HepG2 (cell line): ENCODE measurements at regions not wholly inside any gene's neighbourhood (a gene's known extent, or its start where the extent isn't known, plus 50 kb on each side); places are given as distances from the start of the nearest gene placed in this dataset.

Experiments used
- ATAC-seq: fragments of 200-7000 bp; cut with Tn5 transposase; 3 replicates; pipeline ENCODE4 v1.9.1; 2020; ENCODE audit warnings: mild to moderate bottlenecking, moderate library complexity
- BruUV-seq: library from RNA; stranded (reverse); fragments of 400-500 nt; replicated peaks from 2 replicates; lab custom pipeline; 2021; lab: Mats Ljungman, UMichigan
- CTCF ChIA-PET: fragments of 300-600 bp; formaldehyde crosslinking; extraction: SDS; loops from one replicate; lab custom pipeline; 2021; ENCODE audit warnings: low total read pairs, inconsistent platforms, low intra/inter-chr PET ratio; lab: Yijun Ruan, JAX
- POLR2A ChIA-PET: fragments of 350-600 bp; sonication (Branson Sonifier 250); formaldehyde crosslinking; loops from one replicate; lab custom pipeline; 2020; ENCODE audit warnings: antibody characterized with exemption, inconsistent platforms; lab: Yijun Ruan, JAX
- DNase-seq: peaks from one replicate; pipeline ENCODE4 v3.0.0-alpha.2; 2015; ENCODE audit warnings: low spot score
- FAIRE-seq: peaks from 3 replicates; lab custom pipeline; 2011; peaks lifted over from hg19 to GRCh38; lab: Jason Lieb, UNC
- H2AFZ ChIP-seq: one replicate; pipeline ENCODE4 v1.6.1; 2011; ENCODE audit warnings: low read length, inconsistent platforms
- H3K27ac ChIP-seq: fragments of 300-600 bp; 3 replicates; pipeline ENCODE4 v1.8.0; 2011; ENCODE audit warnings: mixed run types, mild to moderate bottlenecking, mixed read lengths, low read length, inconsistent platforms; ENCODE audit not compliant: insufficient read depth; ENCODE audit errors: extremely low read length
- H3K27me3 ChIP-seq, 2 experiments: fragments of 200-600 bp in 1 of 2; 2 replicates in 1 of 2; 3 replicates in 1 of 2; pipeline versions ENCODE4 v1.6.0 to v1.8.0; 2011; ENCODE audit warnings: low read length in 2 of 2, mild to moderate bottlenecking in 2 of 2, moderate library complexity in 2 of 2, inconsistent platforms in 1 of 2; ENCODE audit not compliant: insufficient read depth in 2 of 2, control insufficient read depth in 1 of 2
- H3K36me3 ChIP-seq, 2 experiments: fragments of 200-600 bp in 1 of 2; replicated peaks in 1 of 2; 2 replicates in 1 of 2; 3 replicates in 1 of 2; pipeline versions ENCODE4 v1.5.1 to v1.8.0; 2011; ENCODE audit warnings: low read length in 2 of 2, inconsistent platforms in 1 of 2; ENCODE audit not compliant: insufficient read depth in 2 of 2, control insufficient read depth in 1 of 2
- H3K4me1 ChIP-seq: 2 replicates; pipeline ENCODE4 v1.5.1; 2012; ENCODE audit warnings: low read length, inconsistent platforms; ENCODE audit not compliant: insufficient read depth
- H3K4me2 ChIP-seq: 2 replicates; pipeline ENCODE4 v1.6.0; 2011; ENCODE audit warnings: low read depth, low read length, inconsistent platforms
- H3K4me3 ChIP-seq, 3 experiments: fragments of 200-600 bp in 1 of 3; sonication (generic), shearing (Covaris generic) in 1 of 3; replicated peaks in 1 of 3; 2 replicates each; pipeline ENCODE4 v1.5.1; 2011 to 2016; ENCODE audit warnings: low read length in 3 of 3, inconsistent platforms in 2 of 3, low read depth in 2 of 3, mild to moderate bottlenecking in 2 of 3, control low read depth in 1 of 3, mixed read lengths in 1 of 3; ENCODE audit not compliant: insufficient read depth in 1 of 3
- H3K79me2 ChIP-seq: one replicate; pipeline ENCODE4 v1.6.1; 2011; ENCODE audit warnings: low read length, inconsistent platforms; ENCODE audit not compliant: insufficient read depth
- H3K9ac ChIP-seq: 2 replicates; pipeline ENCODE4 v1.6.0; 2011; ENCODE audit warnings: mild to moderate bottlenecking, low read depth, low read length, inconsistent platforms; ENCODE audit not compliant: insufficient read depth
- H3K9me3 ChIP-seq: 2 replicates; pipeline ENCODE4 v1.5.1; 2012; ENCODE audit warnings: mild to moderate bottlenecking, low read length
- H4K20me1 ChIP-seq: 2 replicates; pipeline ENCODE4 v1.6.0; 2011; ENCODE audit warnings: inconsistent platforms, mild to moderate bottlenecking, low read length, moderate library complexity; ENCODE audit not compliant: insufficient read depth
- ATF7 ChIP-seq, 2 experiments: fragments of 450-650 bp in 1 of 2; sonication (generic) in 1 of 2; formaldehyde crosslinking in 1 of 2; IDR thresholded peaks; 2 replicates each; pipeline versions ENCODE4 v1.4.0 to v1.6.1; 2016 to 2020; ENCODE audit warnings: antibody characterized with exemption in 1 of 2, mild to moderate bottlenecking in 1 of 2, missing genetic modification reagents in 1 of 2
- CENPT ChIP-seq: sonication (generic); formaldehyde crosslinking; IDR thresholded peaks from 2 replicates; pipeline ENCODE4 v1.8.0; 2022; ENCODE audit warnings: low read depth, mild to moderate bottlenecking, moderate library complexity, missing genetic modification reagents
- ETS1 ChIP-seq: sonication (generic); formaldehyde crosslinking; IDR thresholded peaks from 2 replicates; pipeline ENCODE4 v1.4.0; 2020; ENCODE audit warnings: missing genetic modification reagents
- KDM4B ChIP-seq: sonication (generic); formaldehyde crosslinking; IDR thresholded peaks from 2 replicates; pipeline ENCODE4 v1.4.0; 2020; ENCODE audit warnings: missing genetic modification reagents
- MIER2 ChIP-seq: IDR thresholded peaks from 2 replicates; pipeline ENCODE4 v1.6.1; 2016; ENCODE audit warnings: missing biosample characterization, missing genetic modification reagents
- MTERF4 ChIP-seq: sonication (generic); formaldehyde crosslinking; IDR thresholded peaks from 2 replicates; pipeline ENCODE4 v1.8.0; 2023; ENCODE audit warnings: mild to moderate bottlenecking, missing genetic modification reagents
- PRMT3 ChIP-seq: sonication (generic); formaldehyde crosslinking; IDR thresholded peaks from 2 replicates; pipeline ENCODE4 v1.8.1; 2022; ENCODE audit warnings: low read depth, mild to moderate bottlenecking, moderate library complexity, missing genetic modification reagents, borderline replicate concordance
- PRPF4 ChIP-seq: fragments of 200-400 bp; formaldehyde crosslinking; IDR thresholded peaks from 2 replicates; pipeline ENCODE4 v1.6.1; 2016; ENCODE audit warnings: low read length, low read depth; ENCODE audit not compliant: poor library complexity, severe bottlenecking
- SALL2 ChIP-seq: sonication (generic); formaldehyde crosslinking; IDR thresholded peaks from 2 replicates; pipeline ENCODE4 v1.8.1; 2023; ENCODE audit warnings: mild to moderate bottlenecking, missing genetic modification reagents, inconsistent platforms
- SOX13 ChIP-seq, 3 experiments: fragments of 450-650 bp in 1 of 3; sonication (generic) in 1 of 3; formaldehyde crosslinking in 1 of 3; IDR thresholded peaks in 2 of 3; conservative IDR thresholded peaks in 1 of 3; 2 replicates each; pipeline versions ENCODE4 v1.5.0 to v1.6.1; 2016 to 2020; ENCODE audit warnings: antibody characterized with exemption in 1 of 3, mild to moderate bottlenecking in 1 of 3, missing compliant biosample characterization in 1 of 3, missing genetic modification reagents in 1 of 3, moderate library complexity in 1 of 3
- ZBTB49 ChIP-seq: sonication (generic); formaldehyde crosslinking; IDR thresholded peaks from 2 replicates; pipeline ENCODE4 v1.4.0; 2020; ENCODE audit warnings: missing genetic modification reagents, borderline replicate concordance
- ZFAT ChIP-seq: sonication (generic); formaldehyde crosslinking; conservative IDR thresholded peaks from 2 replicates; pipeline ENCODE4 v1.8.1; 2023; ENCODE audit warnings: missing genetic modification reagents, inconsistent platforms
- ZNF558 ChIP-seq: sonication (generic); formaldehyde crosslinking; IDR thresholded peaks from 2 replicates; pipeline ENCODE4 v1.9.0; 2022; ENCODE audit warnings: mild to moderate bottlenecking, missing genetic modification reagents, borderline replicate concordance
- ZNF614 ChIP-seq: IDR thresholded peaks from 2 replicates; pipeline ENCODE4 v1.6.1; 2018; ENCODE audit warnings: missing biosample characterization, missing genetic modification reagents, inconsistent platforms, borderline replicate concordance
- WGBS: methylation state at CpG from one replicate; pipeline ENCODE4 v1.1.6; 2017; ENCODE audit warnings: low lambda C conversion rate; 5-methylcytosine and 5-hydroxymethylcytosine counted together
- in situ Hi-C: cut with HindIII; loops from 2 replicates; pipeline ENCODE4 v1.10.0; 2017; ENCODE audit warnings: low pct_unique_long_range_greater_than_20kb; ENCODE audit not compliant: extremely low pct_ligation_motif_present
- intact Hi-C: fragments of 100-400 bp; cut with micrococcal nuclease; formaldehyde crosslinking; loops from one replicate; pipeline ENCODE4 v1.10.0; 2022; ENCODE audit not compliant: unreplicated experiment
- TF ChIP-seq, protein P1 (sequence below): sonication (generic); formaldehyde crosslinking; IDR thresholded peaks from 2 replicates; pipeline ENCODE4 v1.4.0; 2020; ENCODE audit warnings: missing genetic modification reagents
- TF ChIP-seq, protein P2 (sequence below): sonication (generic); formaldehyde crosslinking; IDR thresholded peaks from 2 replicates; pipeline ENCODE4 v1.5.1; 2020; ENCODE audit warnings: mild to moderate bottlenecking, moderate library complexity, missing genetic modification reagents

DNA sequence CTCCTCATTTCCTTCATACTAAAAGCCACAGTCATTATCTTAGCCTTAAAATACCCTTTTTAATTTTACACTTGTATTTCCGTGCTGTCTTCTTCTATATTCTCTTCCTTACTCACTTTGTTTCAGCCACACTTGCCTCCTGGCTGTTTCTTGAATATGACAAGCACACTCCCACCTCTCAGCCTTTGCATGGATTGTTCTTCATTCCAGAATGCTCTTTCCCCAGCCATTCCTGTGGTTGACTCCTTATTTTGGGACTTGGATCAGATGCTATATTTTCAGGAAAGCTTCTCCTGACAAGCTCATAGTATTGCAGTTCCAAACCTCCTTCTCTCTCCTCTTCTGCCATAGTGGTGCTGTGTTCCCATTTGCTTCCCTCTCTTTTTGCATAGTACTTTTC lies 291.3 kb downstream of the PDHA2 start:
- no TSS peak for BruUV-seq
- H3K79me2 ChIP-seq, result no peaks in the 10 kb centered on the region
- TF ChIP-seq ETS1 (CRISPR knock-in tag) (no peak), SOX13 (IDR thresholded peaks at IDR 0.05) (no peak), SOX13 (CRISPR knock-in tag; conservative IDR thresholded peaks at IDR 0.05 in 1 of 2, IDR thresholded peaks at IDR 0.05 in 1 of 2) (no peak), PRMT3 (no peak), ATF7 (IDR thresholded peaks at IDR 0.05) (no peak), ATF7 (CRISPR knock-in tag; IDR thresholded peaks at IDR 0.05) (no peak), PRPF4 (no peak), MIER2 (no peak), MTERF4 (CRISPR knock-in tag) (no peak), KDM4B (CRISPR knock-in tag) (no peak), SALL2 (CRISPR knock-in tag) (no peak), ZFAT (no peak), CENPT (CRISPR knock-in tag) (no peak), ZNF558 (CRISPR knock-in tag) (no peak), ZNF614 (CRISPR knock-in tag) (no peak), ZBTB49 (no peak)
- TF ChIP-seq, protein P1, sequence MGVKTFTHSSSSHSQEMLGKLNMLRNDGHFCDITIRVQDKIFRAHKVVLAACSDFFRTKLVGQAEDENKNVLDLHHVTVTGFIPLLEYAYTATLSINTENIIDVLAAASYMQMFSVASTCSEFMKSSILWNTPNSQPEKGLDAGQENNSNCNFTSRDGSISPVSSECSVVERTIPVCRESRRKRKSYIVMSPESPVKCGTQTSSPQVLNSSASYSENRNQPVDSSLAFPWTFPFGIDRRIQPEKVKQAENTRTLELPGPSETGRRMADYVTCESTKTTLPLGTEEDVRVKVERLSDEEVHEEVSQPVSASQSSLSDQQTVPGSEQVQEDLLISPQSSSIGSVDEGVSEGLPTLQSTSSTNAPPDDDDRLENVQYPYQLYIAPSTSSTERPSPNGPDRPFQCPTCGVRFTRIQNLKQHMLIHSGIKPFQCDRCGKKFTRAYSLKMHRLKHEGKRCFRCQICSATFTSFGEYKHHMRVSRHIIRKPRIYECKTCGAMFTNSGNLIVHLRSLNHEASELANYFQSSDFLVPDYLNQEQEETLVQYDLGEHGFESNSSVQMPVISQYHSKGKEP (CRISPR knock-in tag), result no peak
- TF ChIP-seq, protein P2, sequence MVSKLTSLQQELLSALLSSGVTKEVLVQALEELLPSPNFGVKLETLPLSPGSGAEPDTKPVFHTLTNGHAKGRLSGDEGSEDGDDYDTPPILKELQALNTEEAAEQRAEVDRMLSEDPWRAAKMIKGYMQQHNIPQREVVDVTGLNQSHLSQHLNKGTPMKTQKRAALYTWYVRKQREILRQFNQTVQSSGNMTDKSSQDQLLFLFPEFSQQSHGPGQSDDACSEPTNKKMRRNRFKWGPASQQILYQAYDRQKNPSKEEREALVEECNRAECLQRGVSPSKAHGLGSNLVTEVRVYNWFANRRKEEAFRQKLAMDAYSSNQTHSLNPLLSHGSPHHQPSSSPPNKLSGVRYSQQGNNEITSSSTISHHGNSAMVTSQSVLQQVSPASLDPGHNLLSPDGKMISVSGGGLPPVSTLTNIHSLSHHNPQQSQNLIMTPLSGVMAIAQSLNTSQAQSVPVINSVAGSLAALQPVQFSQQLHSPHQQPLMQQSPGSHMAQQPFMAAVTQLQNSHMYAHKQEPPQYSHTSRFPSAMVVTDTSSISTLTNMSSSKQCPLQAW (CRISPR knock-in tag), result no peak
- in situ Hi-C loops (no loop called here), intact Hi-C loops (no loop called here)
- no peaks in the 10 kb centered on the region for H3K27me3 ChIP-seq
- 0% methylated on average over 1 of the region's 1 CpG for WGBS
- no peak overlapping the region for H3K4me2 ChIP-seq
- H2AFZ ChIP-seq, result no peak overlapping the region
- no peaks in the 10 kb centered on the region for H3K9me3 ChIP-seq
- no peak overlapping the region for H3K9ac ChIP-seq
- DNase-seq (no peak), ATAC-seq (no peak), FAIRE-seq (no peak)
- no peaks in the 10 kb centered on the region for H4K20me1 ChIP-seq
- CTCF ChIA-PET, result no interaction called here
- no peak overlapping the region for H3K4me3 ChIP-seq
- H3K27ac ChIP-seq, result no peak overlapping the region
- H3K36me3 ChIP-seq, result no peaks in the 10 kb centered on the region
- H3K4me1 ChIP-seq, result no peaks in the 10 kb centered on the region
- POLR2A ChIA-PET, result no interaction called here
